CD14-positive monocyte (primary cell): ENCODE measurements at regions not wholly inside any gene's neighbourhood (a gene's known extent, or its start where the extent isn't known, plus 50 kb on each side); places are given as distances from the start of the nearest gene placed in this dataset.

Experiments used
- DNase-seq, 3 donors: peaks; one replicate each; pipeline ENCODE4 v3.0.0-alpha.2; 2011 to 2022
- H2AFZ ChIP-seq: 2 replicates; pipeline ENCODE4 v1.6.0; 2012; ENCODE audit warnings: mild to moderate bottlenecking, low read depth, low read length, inconsistent platforms; ENCODE audit not compliant: insufficient read depth, poor library complexity, severe bottlenecking
- H3K27ac ChIP-seq, 2 donors: 1 replicate in 1 of 2; 2 replicates in 1 of 2; pipeline ENCODE4 v1.5.1; 2012 to 2013; ENCODE audit warnings: low read length in 2 of 2, control low read depth in 1 of 2, inconsistent platforms in 1 of 2, low read depth in 1 of 2, mild to moderate bottlenecking in 1 of 2
- H3K27me3 ChIP-seq, 2 donors: one replicate each; pipeline versions ENCODE4 v1.6.0 to v1.6.1; 2011 to 2013; ENCODE audit warnings: low read length in 2 of 2; ENCODE audit not compliant: control insufficient read depth in 2 of 2, insufficient read depth in 2 of 2
- H3K36me3 ChIP-seq, 2 donors: replicated peaks in 1 of 2; 1 replicate in 1 of 2; 2 replicates in 1 of 2; pipeline versions ENCODE4 v1.5.1 to v1.6.1; 2012 to 2013; ENCODE audit warnings: low read length in 2 of 2, control low read depth in 1 of 2, inconsistent platforms in 1 of 2, mild to moderate bottlenecking in 1 of 2; ENCODE audit not compliant: insufficient read depth in 2 of 2, control insufficient read depth in 1 of 2
- H3K4me1 ChIP-seq, 2 donors: 1 replicate in 1 of 2; 2 replicates in 1 of 2; pipeline versions ENCODE4 v1.5.1 to v1.6.1; 2012 to 2013; ENCODE audit warnings: low read length in 2 of 2, control low read depth in 1 of 2, inconsistent platforms in 1 of 2, mild to moderate bottlenecking in 1 of 2, moderate library complexity in 1 of 2; ENCODE audit not compliant: insufficient read depth in 2 of 2, control insufficient read depth in 1 of 2
- H3K4me2 ChIP-seq: replicated peaks from 2 replicates; pipeline ENCODE3; 2012; ENCODE audit warnings: low read length, moderate library complexity, mild to moderate bottlenecking; ENCODE audit not compliant: poor library complexity, severe bottlenecking; ENCODE audit errors: extremely low read depth
- H3K4me3 ChIP-seq, 3 experiments: fragments of 200-600 bp in 1 of 3; sonication (generic) in 1 of 3; replicated peaks in 1 of 3; 1 replicate in 2 of 3; 2 replicates in 1 of 3; pipeline ENCODE4 v1.5.1; 2011 to 2013; ENCODE audit warnings: low read length in 3 of 3, mild to moderate bottlenecking in 3 of 3, control low read depth in 2 of 3, low read depth in 2 of 3, inconsistent platforms in 1 of 3, moderate library complexity in 1 of 3
- H3K79me2 ChIP-seq: 2 replicates; pipeline ENCODE4 v1.6.0; 2012; ENCODE audit warnings: mild to moderate bottlenecking, control low read depth, inconsistent platforms, low read length, moderate library complexity; ENCODE audit not compliant: insufficient read depth
- H3K9ac ChIP-seq: 2 replicates; pipeline ENCODE4 v1.6.0; 2017; ENCODE audit warnings: low read length, mild to moderate bottlenecking; ENCODE audit not compliant: insufficient read depth, poor library complexity, severe bottlenecking
- H3K9me3 ChIP-seq, 2 donors: replicated peaks in 1 of 2; 1 replicate in 1 of 2; 2 replicates in 1 of 2; pipeline versions ENCODE4 v1.5.1 to v1.6.1; 2012 to 2013; ENCODE audit warnings: low read length in 2 of 2, control low read depth in 1 of 2; ENCODE audit not compliant: control insufficient read depth in 1 of 2, insufficient read depth in 1 of 2
- H4K20me1 ChIP-seq: 2 replicates; pipeline ENCODE4 v1.6.0; 2012; ENCODE audit warnings: mild to moderate bottlenecking, low read length, control low read depth, moderate library complexity; ENCODE audit not compliant: insufficient read depth
- H3K27ac Mint-ChIP-seq, 7 donors: one replicate each; pipeline ENCODE4 v1.8.0; 2020; ENCODE audit warnings: mild to moderate bottlenecking in 7 of 7, mixed read lengths in 7 of 7, moderate library complexity in 6 of 7, inconsistent platforms in 2 of 7
- H3K27me3 Mint-ChIP-seq, 3 donors: one replicate each; pipeline ENCODE4 v1.8.0; 2021 to 2022; ENCODE audit warnings: low read depth in 3 of 3, mild to moderate bottlenecking in 3 of 3, mixed read lengths in 3 of 3, moderate library complexity in 3 of 3, inconsistent platforms in 1 of 3
- H3K36me3 Mint-ChIP-seq, 2 donors: one replicate each; pipeline ENCODE4 v1.8.0; 2020; ENCODE audit warnings: mixed read lengths in 2 of 2, inconsistent platforms in 1 of 2, mild to moderate bottlenecking in 1 of 2
- H3K4me1 Mint-ChIP-seq: one replicate; pipeline ENCODE4 v1.8.0; 2020; ENCODE audit warnings: mild to moderate bottlenecking, mixed read lengths
- H3K4me3 Mint-ChIP-seq, 2 donors: one replicate each; pipeline ENCODE4 v1.8.0; 2020; ENCODE audit warnings: mild to moderate bottlenecking in 2 of 2, mixed read lengths in 2 of 2, moderate library complexity in 1 of 2
- H3K9me3 Mint-ChIP-seq, 7 donors: one replicate each; pipeline ENCODE4 v1.8.0; 2020 to 2022; ENCODE audit warnings: mixed read lengths in 7 of 7, mild to moderate bottlenecking in 6 of 7, moderate library complexity in 6 of 7, inconsistent platforms in 2 of 7
- CTCF ChIP-seq: fragments of 200-600 bp; IDR thresholded peaks from one replicate; pipeline ENCODE4 v1.8.0; 2022; ENCODE audit warnings: antibody characterized with exemption, mild to moderate bottlenecking
- WGBS: methylation state at CpG from one replicate; pipeline ENCODE4 v1.1.5; 2013; ENCODE audit warnings: missing lambda C conversion rate; ENCODE audit not compliant: insufficient coverage; 5-methylcytosine and 5-hydroxymethylcytosine counted together
- intact Hi-C, 2 donors: fragments of 100-400 bp; cut with micrococcal nuclease; formaldehyde crosslinking; loops; one replicate each; pipeline versions ENCODE4 v1.15.0 to v1.15.1; 2023

DNA sequence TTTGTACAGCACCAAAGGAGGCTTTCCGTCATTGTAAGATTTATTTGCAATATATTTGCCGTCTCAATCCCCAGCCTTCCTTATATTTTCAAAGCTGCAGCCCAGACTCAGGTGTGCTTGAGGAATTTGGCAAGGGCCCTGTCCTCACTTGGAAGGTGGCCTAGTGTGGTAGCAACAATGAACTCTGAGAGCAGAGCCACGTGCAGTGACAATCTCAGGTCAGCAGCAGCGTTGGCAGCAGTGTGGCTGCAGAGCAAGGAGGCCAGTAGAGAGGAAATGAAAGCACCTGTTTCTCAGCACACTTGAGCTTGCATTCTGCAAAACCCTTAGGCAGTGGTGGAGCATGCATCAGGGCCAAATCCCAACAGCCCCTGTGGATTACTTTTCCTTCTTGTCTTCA, 613.5 kb downstream of the RBFOX1 start:
- Mint-ChIP-seq H3K36me3 (no peaks in the 10 kb centered on the region), H3K27me3 (no peaks in the 10 kb centered on the region), H3K9me3 (peaks cover 0 to 2% (median 0%) of the 10 kb centered on the region in 7 donors), H3K4me1 (no peaks in the 10 kb centered on the region), H3K4me3 (no peak overlapping the region), H3K27ac (no peak overlapping the region)
- 49% methylated on average over 2 of the region's 4 CpGs for WGBS
- H3K9ac ChIP-seq: no peak overlapping the region
- H3K4me1 ChIP-seq: no peaks in the 10 kb centered on the region
- no peaks in the 10 kb centered on the region for H4K20me1 ChIP-seq
- TF ChIP-seq CTCF: no peak
- intact Hi-C loops: no loop called here
- H3K27ac ChIP-seq: no peak overlapping the region
- H3K9me3 ChIP-seq: no peaks in the 10 kb centered on the region
- H3K36me3 ChIP-seq: no peaks in the 10 kb centered on the region
- no peak overlapping the region for H3K4me2 ChIP-seq
- H3K27me3 ChIP-seq: no peaks in the 10 kb centered on the region
- DNase-seq: no peak
- H2AFZ ChIP-seq: no peak overlapping the region
- no peaks in the 10 kb centered on the region for H3K79me2 ChIP-seq
- H3K4me3 ChIP-seq: no peak overlapping the region

DNA sequence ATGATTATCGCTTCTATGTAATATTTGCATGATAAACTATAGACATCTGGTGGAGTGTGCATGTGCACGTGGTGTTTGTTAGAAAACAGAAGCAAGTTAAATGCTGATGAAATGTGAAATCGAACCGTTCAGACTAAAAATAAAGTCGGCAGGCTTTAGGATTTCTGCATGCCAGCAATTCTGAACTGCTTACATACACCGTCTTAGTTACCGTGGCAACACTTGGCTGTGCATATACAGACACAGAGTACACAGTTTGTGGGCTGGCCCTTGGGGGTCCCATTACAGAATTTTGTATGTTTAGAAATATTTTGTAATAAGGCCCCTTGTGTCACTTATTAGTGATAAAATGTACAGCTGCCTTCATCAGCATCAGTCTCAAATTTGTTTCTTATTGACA, 605.5 kb downstream of the RBFOX1 start:
- no peak overlapping the region for H3K27ac ChIP-seq
- Mint-ChIP-seq H3K27me3 (no peaks in the 10 kb centered on the region), H3K36me3 (no peaks in the 10 kb centered on the region), H3K4me1 (no peaks in the 10 kb centered on the region), H3K9me3 (peaks cover 0 to 13% (median 6%) of the 10 kb centered on the region in 7 donors), H3K27ac (no peak overlapping the region), H3K4me3 (no peak overlapping the region)
- H3K9ac ChIP-seq: no peak overlapping the region
- no peak for DNase-seq
- H3K79me2 ChIP-seq: no peaks in the 10 kb centered on the region
- H3K27me3 ChIP-seq: no peaks in the 10 kb centered on the region
- H2AFZ ChIP-seq: no peak overlapping the region
- no peaks in the 10 kb centered on the region for H3K36me3 ChIP-seq
- H4K20me1 ChIP-seq: no peaks in the 10 kb centered on the region
- WGBS: 72% methylated on average over 6 of the region's 7 CpGs
- no peak for TF ChIP-seq CTCF
- H3K4me1 ChIP-seq: no peaks in the 10 kb centered on the region
- no peak overlapping the region for H3K4me3 ChIP-seq
- H3K9me3 ChIP-seq: no peaks in the 10 kb centered on the region
- intact Hi-C loops: no loop called here
- H3K4me2 ChIP-seq: no peak overlapping the region
